C4-2B (cell line): ENCODE measurements at regions not wholly inside any gene's neighbourhood (a gene's known extent, or its start where the extent isn't known, plus 50 kb on each side); places are given as distances from the start of the nearest gene placed in this dataset.

Experiments
- ZFX ChIP-seq: fragments of 450-650 bp; IDR thresholded peaks from 2 replicates; pipeline ENCODE4 v1.6.1; 2017
- TF ChIP-seq, protein P1 (sequence below): fragments of 450-650 bp; conservative IDR thresholded peaks from 2 replicates; pipeline ENCODE4 v1.5.1; 2017; ENCODE audit warnings: mild to moderate bottlenecking

DNA sequence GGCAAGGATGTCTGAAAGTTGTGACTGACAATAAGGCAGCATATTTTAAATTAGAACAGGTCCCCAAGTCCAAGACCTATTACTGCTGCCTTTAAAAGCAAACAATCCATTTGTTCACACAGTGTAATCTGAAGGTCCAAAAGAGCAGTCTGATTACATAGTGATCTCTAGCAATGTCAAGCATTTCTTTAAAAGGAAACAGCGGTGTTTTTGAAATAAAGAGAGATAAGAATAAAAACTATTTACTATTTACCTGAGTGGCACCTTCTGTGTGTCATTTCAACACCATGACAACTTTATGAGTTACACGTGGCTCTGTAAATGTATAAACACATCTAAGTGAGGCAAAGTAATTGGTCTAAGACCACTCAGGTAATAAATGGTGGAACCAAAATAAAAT is 1009.9 kb upstream of the CNTNAP5 start:
- TF ChIP-seq, protein P1, sequence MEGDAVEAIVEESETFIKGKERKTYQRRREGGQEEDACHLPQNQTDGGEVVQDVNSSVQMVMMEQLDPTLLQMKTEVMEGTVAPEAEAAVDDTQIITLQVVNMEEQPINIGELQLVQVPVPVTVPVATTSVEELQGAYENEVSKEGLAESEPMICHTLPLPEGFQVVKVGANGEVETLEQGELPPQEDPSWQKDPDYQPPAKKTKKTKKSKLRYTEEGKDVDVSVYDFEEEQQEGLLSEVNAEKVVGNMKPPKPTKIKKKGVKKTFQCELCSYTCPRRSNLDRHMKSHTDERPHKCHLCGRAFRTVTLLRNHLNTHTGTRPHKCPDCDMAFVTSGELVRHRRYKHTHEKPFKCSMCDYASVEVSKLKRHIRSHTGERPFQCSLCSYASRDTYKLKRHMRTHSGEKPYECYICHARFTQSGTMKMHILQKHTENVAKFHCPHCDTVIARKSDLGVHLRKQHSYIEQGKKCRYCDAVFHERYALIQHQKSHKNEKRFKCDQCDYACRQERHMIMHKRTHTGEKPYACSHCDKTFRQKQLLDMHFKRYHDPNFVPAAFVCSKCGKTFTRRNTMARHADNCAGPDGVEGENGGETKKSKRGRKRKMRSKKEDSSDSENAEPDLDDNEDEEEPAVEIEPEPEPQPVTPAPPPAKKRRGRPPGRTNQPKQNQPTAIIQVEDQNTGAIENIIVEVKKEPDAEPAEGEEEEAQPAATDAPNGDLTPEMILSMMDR, result no peak
- TF ChIP-seq ZFX, result no peak
